B cell (primary cell): ENCODE measurements at regions not wholly inside any gene's neighbourhood (a gene's known extent, or its start where the extent isn't known, plus 50 kb on each side); places are given as distances from the start of the nearest gene placed in this dataset.

Experiments used
- ATAC-seq: fragments of 200-7000 bp; cut with Tn5 transposase; one replicate; pipeline ENCODE4 v1.10.0; 2021; ENCODE audit warnings: low read depth, mild to moderate bottlenecking, moderate number of reproducible peaks, moderate library complexity
- CTCF ChIA-PET: fragments of 350-600 bp; sonication (Branson Sonifier 250); formaldehyde crosslinking; loops from one replicate; lab custom pipeline; 2021; ENCODE audit warnings: antibody characterized with exemption, inconsistent platforms; lab: Charles Lee
- POLR2A ChIA-PET: fragments of 350-600 bp; sonication (Branson Sonifier 250); formaldehyde crosslinking; loops from one replicate; lab custom pipeline; 2021; ENCODE audit warnings: antibody characterized with exemption; lab: Charles Lee
- DNase-seq: peaks from one replicate; pipeline ENCODE4 v3.0.0; 2013
- H2AFZ ChIP-seq: 2 replicates; pipeline ENCODE4 v1.6.1; 2012; ENCODE audit warnings: mild to moderate bottlenecking, low read depth, low read length; ENCODE audit not compliant: insufficient read depth, poor library complexity, severe bottlenecking
- H3K27ac ChIP-seq, 2 donors: 1 replicate in 1 of 2; 2 replicates in 1 of 2; pipeline ENCODE4 v1.5.1; 2012 to 2013; ENCODE audit warnings: low read length in 2 of 2, mild to moderate bottlenecking in 2 of 2, moderate library complexity in 1 of 2
- H3K27me3 ChIP-seq, 4 experiments: fragments of 200-600 bp in 1 of 4; sonication (generic) in 1 of 4; replicated peaks in 1 of 4; 1 replicate in 2 of 4; 2 replicates in 2 of 4; pipeline versions ENCODE4 v1.6.1 to v1.7.0; 2013 to 2016; ENCODE audit warnings: low read length in 3 of 4, mild to moderate bottlenecking in 2 of 4, mixed read lengths in 1 of 4, moderate library complexity in 1 of 4; ENCODE audit not compliant: insufficient read depth in 4 of 4, control insufficient read depth in 3 of 4; ENCODE audit errors: control extremely low read depth in 1 of 4
- H3K36me3 ChIP-seq, 2 experiments: replicated peaks in 1 of 2; 1 replicate in 1 of 2; 2 replicates in 1 of 2; pipeline versions ENCODE4 v1.6.1 to v1.7.1; 2013; ENCODE audit warnings: low read length in 1 of 2; ENCODE audit not compliant: insufficient read depth in 2 of 2, control insufficient read depth in 1 of 2; ENCODE audit errors: control extremely low read depth in 1 of 2, extremely low read depth in 1 of 2
- H3K4me1 ChIP-seq, 2 donors: fragments of 200-600 bp in 1 of 2; sonication (generic) in 1 of 2; 1 replicate in 1 of 2; 2 replicates in 1 of 2; pipeline versions ENCODE4 v1.5.1 to v1.6.1; 2013 to 2017; ENCODE audit warnings: low read length in 2 of 2; ENCODE audit not compliant: control insufficient read depth in 2 of 2, insufficient read depth in 2 of 2
- H3K4me2 ChIP-seq: replicated peaks from 2 replicates; pipeline ENCODE3; 2012; ENCODE audit warnings: mild to moderate bottlenecking, low read depth, low read length; ENCODE audit not compliant: poor library complexity, severe bottlenecking
- H3K4me3 ChIP-seq, 5 experiments: fragments of 200-600 bp in 1 of 5; sonication (generic) in 1 of 5; 1 replicate in 3 of 5; 2 replicates in 2 of 5; pipeline versions ENCODE4 v1.5.1 to v1.7.0; 2011 to 2016; ENCODE audit warnings: low read length in 4 of 5, mild to moderate bottlenecking in 4 of 5, low read depth in 2 of 5, control low read depth in 1 of 5, moderate library complexity in 1 of 5; ENCODE audit not compliant: insufficient read depth in 1 of 5; ENCODE audit errors: control extremely low read depth in 1 of 5, extremely low read depth in 1 of 5
- H3K79me2 ChIP-seq: fragments of 200-600 bp; sonication (generic); one replicate; pipeline ENCODE4 v1.6.0; 2016; ENCODE audit warnings: low read length; ENCODE audit not compliant: control insufficient read depth, insufficient read depth
- H3K9ac ChIP-seq: fragments of 200-600 bp; sonication (generic); 2 replicates; pipeline ENCODE4 v1.6.1; 2017; ENCODE audit warnings: mild to moderate bottlenecking, low read length, moderate library complexity
- H3K9me3 ChIP-seq, 3 donors: one replicate each; pipeline versions ENCODE4 v1.6.1 to v1.7.1; 2013; ENCODE audit warnings: low read length in 2 of 3; ENCODE audit not compliant: control insufficient read depth in 2 of 3, insufficient read depth in 1 of 3; ENCODE audit errors: control extremely low read depth in 1 of 3
- H4K20me1 ChIP-seq: 2 replicates; pipeline ENCODE4 v1.6.0; 2012; ENCODE audit warnings: mild to moderate bottlenecking, low read length; ENCODE audit not compliant: insufficient read depth, control insufficient read depth, poor library complexity, severe bottlenecking
- H3K27ac Mint-ChIP-seq: one replicate; pipeline ENCODE4 v1.8.0; 2021; ENCODE audit warnings: mixed read lengths
- H3K27me3 Mint-ChIP-seq: one replicate; pipeline ENCODE4 v1.8.0; 2021; ENCODE audit warnings: mixed read lengths
- H3K4me1 Mint-ChIP-seq: one replicate; pipeline ENCODE4 v1.8.0; 2021; ENCODE audit warnings: mixed read lengths
- H3K4me3 Mint-ChIP-seq: one replicate; pipeline ENCODE4 v1.8.0; 2021; ENCODE audit warnings: mixed read lengths
- H3K9me3 Mint-ChIP-seq: one replicate; pipeline ENCODE4 v1.8.0; 2022; ENCODE audit warnings: mixed read lengths; ENCODE audit not compliant: insufficient read depth
- CTCF ChIP-seq: fragments of 200-600 bp; IDR thresholded peaks from one replicate; pipeline ENCODE4 v1.8.0; 2022; ENCODE audit warnings: antibody characterized with exemption, mild to moderate bottlenecking
- EZH2 ChIP-seq: IDR thresholded peaks from 2 replicates; pipeline ENCODE4 v1.6.1; 2012; ENCODE audit warnings: borderline replicate concordance, low read depth, mild to moderate bottlenecking, moderate library complexity, low read length; ENCODE audit not compliant: insufficient read depth, poor library complexity, severe bottlenecking
- WGBS: methylation state at CpG from one replicate; pipeline ENCODE4 v1.1.5; 2013; ENCODE audit warnings: missing lambda C conversion rate; ENCODE audit not compliant: insufficient coverage; 5-methylcytosine and 5-hydroxymethylcytosine counted together
- intact Hi-C: fragments of 100-400 bp; cut with micrococcal nuclease; formaldehyde crosslinking; loops from one replicate; pipeline ENCODE4 v1.10.0; 2022

- no peaks in the 10 kb centered on the region for H3K9me3 ChIP-seq
- TF ChIP-seq EZH2, result no peak
- TF ChIP-seq CTCF, result no peak
- H3K27me3 ChIP-seq, result no peaks in the 10 kb centered on the region
- H4K20me1 ChIP-seq, result no peaks in the 10 kb centered on the region
- WGBS, result no CpG with 5 or more reads among the region's 2 CpGs
- no peaks in the 10 kb centered on the region for H3K79me2 ChIP-seq
- H3K4me3 ChIP-seq, result no peak overlapping the region
- Mint-ChIP-seq H3K4me3 (no peak overlapping the region), H3K27ac (no peak overlapping the region), H3K27me3 (no peaks in the 10 kb centered on the region), H3K4me1 (no peaks in the 10 kb centered on the region), H3K9me3 (no peaks in the 10 kb centered on the region)
- H3K4me1 ChIP-seq, result no peaks in the 10 kb centered on the region
- H3K4me2 ChIP-seq, result no peak overlapping the region
- CTCF ChIA-PET, result no interaction called here
- no peak for ATAC-seq
- intact Hi-C loops, result no loop called here
- POLR2A ChIA-PET, result no interaction called here
- no peak for DNase-seq
- H3K36me3 ChIP-seq, result no peaks in the 10 kb centered on the region
- no peak overlapping the region for H2AFZ ChIP-seq
- H3K27ac ChIP-seq, result no peak overlapping the region
- no peak overlapping the region for H3K9ac ChIP-seq
Measured at GRCh38 chr1:96076589-96076988, 645.0 kb upstream of the PTBP2 start.

- Histone ChIP-seq H3K9me3 (peaks cover 0 to 3% (median 0%) of the 10 kb centered on the region in 3 donors), H3K4me2 (no peak overlapping the region), H3K79me2 (no peaks in the 10 kb centered on the region), H2AFZ (no peak overlapping the region), H3K4me1 (no peaks in the 10 kb centered on the region), H4K20me1 (no peaks in the 10 kb centered on the region), H3K36me3 (no peaks in the 10 kb centered on the region), H3K27me3 (no peaks in the 10 kb centered on the region), H3K9ac (no peak overlapping the region), H3K27ac (no peak overlapping the region), H3K4me3 (no peak overlapping the region)
- ATAC-seq (no peak), DNase-seq (no peak)
- H3K4me1 Mint-ChIP-seq, result no peaks in the 10 kb centered on the region
- H3K9me3 Mint-ChIP-seq, result no peaks in the 10 kb centered on the region
- WGBS, result no CpG with 5 or more reads among the region's 1 CpG
- H3K27me3 Mint-ChIP-seq, result no peaks in the 10 kb centered on the region
- ChIA-PET POLR2A (no interaction called here), CTCF (no interaction called here)
- no peak overlapping the region for H3K27ac Mint-ChIP-seq
- H3K4me3 Mint-ChIP-seq, result no peak overlapping the region
- intact Hi-C loops, result no loop called here
- no peak for TF ChIP-seq EZH2
- no peak for TF ChIP-seq CTCF
Measured at GRCh38 chr1:96079581-96079980, 642.0 kb upstream of the PTBP2 start.
